Left lobe of liver (tissue), 2 donors: ENCODE measurements at regions not wholly inside any gene's neighbourhood (a gene's known extent, or its start where the extent isn't known, plus 50 kb on each side); places are given as distances from the start of the nearest gene placed in this dataset.

Experiments
- ATAC-seq: fragments of 200-7000 bp; cut with Tn5 transposase; one replicate; pipeline ENCODE4 v1.9.1; 2020; ENCODE audit warnings: mild to moderate bottlenecking, moderate library complexity
- DNase-seq: peaks from one replicate; pipeline ENCODE4 v3.0.0-alpha.2; 2020; ENCODE audit warnings: low spot score
- donor health status: DM: no; HTN: no; CAD: no; lungs with moderate emphysema.
- donor health status: DM: no; HTN: yes; CAD: no.

- DNase-seq, result no peak
Measured at GRCh38 chr7:30212701-30213111, 71.7 kb upstream of the ZNRF2 start.

GRCh38 chr7:30213637-30214036 lies 70.8 kb upstream of the ZNRF2 start:
- no peak for ATAC-seq
- DNase-seq, result no peak

More at GRCh38 chr7:30212701-30213111, 71.7 kb upstream of the ZNRF2 start:
- ATAC-seq, result no peak

GRCh38 chr7:30214651-30215137 lies 69.7 kb upstream of the ZNRF2 start:
- DNase-seq, result no peak
- ATAC-seq, result no peak

- ATAC-seq (no peak), DNase-seq (no peak)
Measured at GRCh38 chr7:30221764-30222163, 62.6 kb upstream of the ZNRF2 start.

GRCh38 chr7:30222515-30223215 lies 61.7 kb upstream of the ZNRF2 start:
- no peak for DNase-seq
- ATAC-seq, result no peak

GRCh38 chr7:30223896-30224295 lies 60.5 kb upstream of the ZNRF2 start:
- DNase-seq, result no peak
- no peak for ATAC-seq

GRCh38 chr7:30224511-30225062 lies 59.8 kb upstream of the ZNRF2 start:
- ATAC-seq, result no peak
- DNase-seq, result no peak

- ATAC-seq, result peak; percentile 47
- DNase-seq, result no peak
Measured at GRCh38 chr7:30225863-30226613, 58.4 kb upstream of the ZNRF2 start.

- ATAC-seq, result peak; percentile 98
- DNase-seq, result peak; percentile 79
Measured at GRCh38 chr7:30226614-30227268, 57.7 kb upstream of the ZNRF2 start.

GRCh38 chr7:30231271-30231670 lies 53.1 kb upstream of the ZNRF2 start:
- DNase-seq (no peak), ATAC-seq (no peak)

GRCh38 chr7:30232391-30232790 lies 52.0 kb upstream of the ZNRF2 start:
- ATAC-seq (no peak), DNase-seq (no peak)
